SKM-1 treated with dmso at 0.1 percent for 144 hours (cell line): ENCODE measurements at regions not wholly inside any gene's neighbourhood (a gene's known extent, or its start where the extent isn't known, plus 50 kb on each side); places are given as distances from the start of the nearest gene placed in this dataset.
"Not testable (repeated sequence)": the region's sequence is repeated elsewhere in the genome, so short reads cannot be mapped to it uniquely, and the experiment has no call there.

Experiments
- DNase-seq: peaks from one replicate; lab custom pipeline; 2025; ENCODE audit not compliant: unreplicated experiment; lab: John Stamatoyannopoulos, UW

- DNase-seq: no peak
Observed at GRCh38 chr10:11691319-11691755, 50.8 kb upstream of the ECHDC3 start.

GRCh38 chr10:11689945-11690736 is 52.0 kb upstream of the ECHDC3 start:
- no peak for DNase-seq

- DNase-seq: not testable (repeated sequence)
Observed at GRCh38 chr10:11688448-11688795, 53.8 kb upstream of the ECHDC3 start.

GRCh38 chr10:11687779-11688447 is 54.3 kb upstream of the ECHDC3 start:
- DNase-seq: no peak

GRCh38 chr10:11687357-11687771 is 54.8 kb upstream of the ECHDC3 start:
- DNase-seq: no peak

- peak; percentile 29 for DNase-seq
Observed at GRCh38 chr10:11685787-11686218, 56.4 kb upstream of the ECHDC3 start.

- DNase-seq: peak; percentile 28
Observed at GRCh38 chr10:11684717-11685645, 57.2 kb upstream of the ECHDC3 start.

- not testable (repeated sequence) for DNase-seq
Observed at GRCh38 chr10:11684341-11684716, 57.9 kb upstream of the ECHDC3 start.

GRCh38 chr10:11683529-11684320 is 58.5 kb upstream of the ECHDC3 start:
- DNase-seq: no peak

GRCh38 chr10:11682851-11683250 is 59.3 kb upstream of the ECHDC3 start:
- no peak for DNase-seq

GRCh38 chr10:11682267-11682683 is 59.9 kb upstream of the ECHDC3 start:
- DNase-seq: no peak

- DNase-seq: no peak
Observed at GRCh38 chr10:11680496-11680895, 61.7 kb upstream of the ECHDC3 start.

- DNase-seq: no peak
Observed at GRCh38 chr10:11679946-11680345, 62.2 kb upstream of the ECHDC3 start.

GRCh38 chr10:11678074-11678793 is 63.9 kb upstream of the ECHDC3 start:
- no peak for DNase-seq

- DNase-seq: no peak
Observed at GRCh38 chr10:11677480-11677879, 64.7 kb upstream of the ECHDC3 start.

- DNase-seq: no peak
Observed at GRCh38 chr10:11673346-11674280, 62.2 kb upstream of the USP6NL start.

GRCh38 chr10:11672836-11673235 is 61.4 kb upstream of the USP6NL start:
- DNase-seq: no peak

- DNase-seq: no peak
Observed at GRCh38 chr10:11670381-11670780, 58.9 kb upstream of the USP6NL start.
